H4 (cell line): ENCODE measurements at regions not wholly inside any gene's neighbourhood (a gene's known extent, or its start where the extent isn't known, plus 50 kb on each side); places are given as distances from the start of the nearest gene placed in this dataset.
"Not testable (repeated sequence)": the region's sequence is repeated elsewhere in the genome, so short reads cannot be mapped to it uniquely, and the experiment has no call there.

Experiments used
- DNase-seq: peaks from one replicate; pipeline ENCODE4 v3.0.0-alpha.2; 2015; ENCODE audit warnings: low spot score

- DNase-seq, result no peak
Measured at GRCh38 chr4:165767671-165768070, 105.4 kb upstream of the TLL1 start.

GRCh38 chr4:165768281-165768680 lies 104.8 kb upstream of the TLL1 start:
- DNase-seq, result no peak

- DNase-seq, result no peak
Measured at GRCh38 chr4:165774326-165774725, 98.7 kb upstream of the TLL1 start.

- DNase-seq, result no peak
Measured at GRCh38 chr4:165779950-165780670, 92.9 kb upstream of the TLL1 start.

GRCh38 chr4:165780735-165781134 lies 92.3 kb upstream of the TLL1 start:
- DNase-seq, result no peak

GRCh38 chr4:165782623-165783022 lies 90.4 kb upstream of the TLL1 start:
- DNase-seq, result no peak

- no peak for DNase-seq
Measured at GRCh38 chr4:165783626-165784025, 89.4 kb upstream of the TLL1 start.

- DNase-seq, result no peak
Measured at GRCh38 chr4:165784672-165785071, 88.4 kb upstream of the TLL1 start.

GRCh38 chr4:165785337-165785736 lies 87.7 kb upstream of the TLL1 start:
- no peak for DNase-seq

GRCh38 chr4:165787516-165788274 lies 85.3 kb upstream of the TLL1 start:
- no peak for DNase-seq

- DNase-seq, result no peak
Measured at GRCh38 chr4:165788686-165789463, 84.2 kb upstream of the TLL1 start.

- no peak for DNase-seq
Measured at GRCh38 chr4:165793236-165793635, 79.8 kb upstream of the TLL1 start.

- DNase-seq, result no peak
Measured at GRCh38 chr4:165794834-165795233, 78.2 kb upstream of the TLL1 start.

GRCh38 chr4:165799384-165799815 lies 73.6 kb upstream of the TLL1 start:
- no peak for DNase-seq

GRCh38 chr4:165802452-165802851 lies 70.6 kb upstream of the TLL1 start:
- DNase-seq, result no peak

GRCh38 chr4:165803005-165803404 lies 70.0 kb upstream of the TLL1 start:
- no peak for DNase-seq

GRCh38 chr4:165805406-165805805 lies 67.6 kb upstream of the TLL1 start:
- no peak for DNase-seq

- no peak for DNase-seq
Measured at GRCh38 chr4:165806613-165807012, 66.4 kb upstream of the TLL1 start.

- no peak for DNase-seq
Measured at GRCh38 chr4:165810726-165811125, 62.3 kb upstream of the TLL1 start.

GRCh38 chr4:165813606-165814005 lies 59.4 kb upstream of the TLL1 start:
- DNase-seq, result no peak

- DNase-seq, result peak; percentile 14
Measured at GRCh38 chr4:165814256-165815020, 58.6 kb upstream of the TLL1 start.

- not testable (repeated sequence) for DNase-seq
Measured at GRCh38 chr4:165819126-165819525, 53.9 kb upstream of the TLL1 start.
